GM12875 (cell line): ENCODE measurements at regions not wholly inside any gene's neighbourhood (a gene's known extent, or its start where the extent isn't known, plus 50 kb on each side); places are given as distances from the start of the nearest gene placed in this dataset.

Source experiments
- H3K4me3 ChIP-seq: one replicate; pipeline ENCODE4 v1.5.1; 2011; ENCODE audit warnings: low read depth, low read length, control low read depth
- CTCF ChIP-seq: IDR thresholded peaks from 2 replicates; pipeline ENCODE4 v1.5.1; 2011; ENCODE audit warnings: low read depth, mild to moderate bottlenecking, control low read depth, inconsistent platforms, low read length, moderate library complexity, borderline replicate concordance; ENCODE audit not compliant: insufficient read depth

GRCh38 chr3:68060191-68060590, 405.8 kb upstream of the SUCLG2 start:
- TF ChIP-seq CTCF = no peak
- H3K4me3 ChIP-seq = no peak overlapping the region

- no peak for TF ChIP-seq CTCF
- H3K4me3 ChIP-seq = no peak overlapping the region
Observed at GRCh38 chr3:68059628-68060152, 405.3 kb upstream of the SUCLG2 start.

- TF ChIP-seq CTCF = no peak
Observed at GRCh38 chr3:68057637-68058320, 403.4 kb upstream of the SUCLG2 start.

GRCh38 chr3:68056556-68056955, 402.1 kb upstream of the SUCLG2 start:
- H3K4me3 ChIP-seq = no peak overlapping the region
- no peak for TF ChIP-seq CTCF

More at GRCh38 chr3:68057637-68058320, 403.4 kb upstream of the SUCLG2 start:
- no peak overlapping the region for H3K4me3 ChIP-seq

- no peak for TF ChIP-seq CTCF
- H3K4me3 ChIP-seq = no peak overlapping the region
Observed at GRCh38 chr3:68055215-68055614, 400.8 kb upstream of the SUCLG2 start.

- H3K4me3 ChIP-seq = no peak overlapping the region
- TF ChIP-seq CTCF = no peak
Observed at GRCh38 chr3:68049776-68050175, 395.4 kb upstream of the SUCLG2 start.

GRCh38 chr3:68045976-68046375, 391.6 kb upstream of the SUCLG2 start:
- no peak overlapping the region for H3K4me3 ChIP-seq
- no peak for TF ChIP-seq CTCF
